ACHN (cell line): ENCODE measurements at regions not wholly inside any gene's neighbourhood (a gene's known extent, or its start where the extent isn't known, plus 50 kb on each side); places are given as distances from the start of the nearest gene placed in this dataset.

Experiments used
- DNase-seq: peaks from one replicate; pipeline ENCODE4 v3.0.0-alpha.2; 2015
- in situ Hi-C: cut with HindIII; loops from 2 replicates; pipeline ENCODE4 v1.10.0; 2017; ENCODE audit warnings: low sequenced_read_pairs, low pct_ligation_motif_present, low pct_unique_long_range_greater_than_20kb

DNA sequence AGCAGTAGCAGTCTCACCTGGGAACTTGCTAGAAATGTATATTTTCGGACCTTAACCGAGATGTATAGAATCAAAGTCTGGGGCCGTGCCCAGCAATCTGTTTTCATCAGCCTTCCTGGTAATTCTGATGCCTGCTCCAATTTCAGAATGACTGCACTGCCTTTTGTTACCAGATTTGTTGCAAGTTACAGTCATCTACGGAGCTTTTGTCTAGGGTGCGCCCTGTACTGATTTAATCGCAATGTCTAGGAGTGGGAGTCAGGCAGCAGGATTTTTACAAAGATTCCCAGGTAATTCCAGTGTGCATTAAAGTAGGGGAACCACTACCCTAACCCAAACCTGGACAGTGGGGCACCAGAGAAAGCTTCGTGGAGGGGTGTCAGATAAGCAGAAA is 178.0 kb downstream of the HAUS1 start:
- DNase-seq: no peak
- in situ Hi-C loops: no loop called here

DNA sequence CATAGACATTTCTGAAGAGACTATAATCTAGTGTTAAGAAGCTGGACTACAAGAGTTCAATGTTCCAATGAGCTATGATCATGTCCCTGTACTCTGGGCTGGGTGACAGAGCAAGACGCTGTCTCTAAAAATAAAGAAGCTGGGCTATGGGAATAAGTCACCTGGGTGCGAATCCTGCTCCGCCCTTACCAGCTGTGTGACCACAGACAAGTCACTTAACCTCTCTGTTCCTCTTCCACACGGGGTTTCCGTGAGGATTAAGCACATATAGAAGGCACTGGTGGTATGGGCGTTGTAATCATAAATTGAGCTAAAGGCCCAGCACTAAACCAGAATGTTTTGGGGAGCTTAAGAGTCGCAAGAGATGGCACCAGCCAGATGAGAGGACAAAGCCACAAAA is 178.5 kb downstream of the HAUS1 start:
- in situ Hi-C loops: no loop called here
- DNase-seq: no peak

DNA sequence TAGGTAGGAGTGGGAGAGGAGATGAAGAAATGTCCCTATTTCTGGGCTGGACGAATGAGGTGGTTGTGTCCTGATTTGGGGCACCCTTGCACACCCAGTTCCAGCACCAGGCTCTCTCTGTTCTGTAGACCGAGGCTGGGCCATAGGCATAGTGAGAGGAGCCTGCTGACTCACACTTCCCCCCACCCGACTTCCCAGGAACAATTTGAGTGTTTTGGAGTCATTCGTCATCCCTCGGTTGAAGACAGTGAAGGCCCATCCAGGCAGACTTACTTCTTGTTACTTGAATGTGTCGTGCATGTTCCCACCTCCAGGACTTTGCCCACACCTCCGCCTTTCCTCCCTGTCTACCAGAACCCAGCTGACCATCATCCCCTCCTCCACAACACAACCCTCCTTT is 179.1 kb downstream of the HAUS1 start:
- in situ Hi-C loops: no loop called here
- DNase-seq: no peak

DNA sequence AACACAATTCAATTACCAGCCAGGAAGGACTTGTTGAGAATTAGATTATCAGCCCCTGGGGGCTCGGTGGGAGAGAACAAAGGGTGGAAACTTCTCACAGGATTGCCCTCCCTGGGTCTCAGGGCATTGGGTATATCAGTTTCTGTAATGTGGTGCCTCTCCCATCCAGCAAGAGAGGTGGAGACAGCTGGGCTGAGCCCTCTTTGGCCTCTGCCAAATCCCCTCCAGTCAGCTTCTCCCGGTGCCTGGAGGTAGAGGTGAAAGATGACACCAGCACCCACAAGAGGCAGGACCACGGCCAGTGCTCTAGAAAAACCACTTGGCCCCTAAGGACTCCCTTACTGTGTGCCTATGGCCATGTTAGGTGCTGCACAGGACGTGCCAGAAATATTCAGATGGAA is 179.7 kb downstream of the HAUS1 start:
- DNase-seq: no peak
- in situ Hi-C loops: no loop called here

DNA sequence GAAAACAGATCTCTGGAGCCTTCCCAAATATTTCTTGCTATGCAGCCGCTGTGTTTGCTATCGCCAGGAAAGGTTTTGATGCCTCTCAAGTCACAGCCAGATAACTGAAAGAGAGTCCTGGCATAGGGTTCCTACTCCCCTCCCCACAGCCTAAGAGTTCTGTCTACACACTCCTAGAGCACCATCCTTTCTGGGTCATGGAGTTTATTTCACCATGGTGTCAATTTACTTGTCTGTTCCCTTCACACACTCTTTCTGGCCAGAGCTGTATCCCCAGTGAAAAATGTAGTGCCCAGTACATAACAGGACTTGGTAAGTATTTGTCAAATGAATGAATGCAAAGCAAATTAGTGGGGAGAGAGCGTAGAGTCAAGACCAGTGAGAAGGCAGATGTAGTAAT is 185.3 kb downstream of the HAUS1 start:
- in situ Hi-C loops: no loop called here

DNA sequence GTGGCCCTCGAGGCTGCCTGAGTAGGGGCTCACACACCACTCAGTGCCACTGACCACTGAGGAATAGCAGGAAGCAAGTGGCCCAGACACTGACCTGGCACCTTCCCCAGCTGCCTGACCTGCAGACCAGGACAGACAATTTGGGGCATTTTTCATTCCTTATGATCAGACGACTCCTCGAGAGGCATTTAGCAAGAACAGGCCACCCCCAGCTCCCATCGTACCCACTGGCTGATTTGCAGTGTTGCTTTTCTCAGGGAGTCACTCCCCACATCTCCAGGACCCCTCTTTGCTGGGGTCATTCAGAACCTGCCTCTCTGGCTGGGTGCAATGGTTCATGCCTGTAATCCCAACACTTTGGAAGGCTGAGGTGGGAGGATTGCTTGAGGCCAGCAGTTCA is 185.7 kb downstream of the HAUS1 start:
- DNase-seq: no peak
- in situ Hi-C loops: no loop called here

More for the DNA sequence above, 185.3 kb downstream of the HAUS1 start:
- DNase-seq: no peak

DNA sequence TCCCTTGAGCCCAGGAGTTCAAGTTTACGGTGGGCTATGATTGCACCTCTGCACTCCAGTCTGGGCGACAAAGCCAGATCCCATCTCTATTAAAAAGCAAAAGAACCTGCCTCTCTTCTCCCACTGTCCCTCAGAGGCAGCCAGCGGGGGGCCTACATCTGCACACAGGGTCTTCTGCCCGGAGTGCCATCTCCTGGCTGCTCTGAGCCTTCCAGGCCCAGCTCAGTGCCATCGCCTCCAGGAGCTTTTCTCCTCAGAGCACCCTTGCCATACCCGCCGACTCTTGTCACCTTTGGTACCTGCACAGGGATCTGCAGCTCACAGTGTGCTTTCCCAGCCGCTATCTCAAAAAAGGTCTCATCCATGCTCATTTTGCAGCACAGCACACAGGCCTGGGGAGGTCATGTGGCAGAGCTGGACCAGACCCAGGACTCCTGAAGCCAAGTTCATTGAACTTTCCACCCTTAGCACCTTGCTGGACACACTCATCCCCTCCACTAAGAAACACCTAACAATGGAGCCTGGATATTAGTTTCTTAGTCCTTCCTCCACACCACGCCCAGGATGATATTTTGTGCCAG is 186.3 kb downstream of the HAUS1 start:
- in situ Hi-C loops: no loop called here
- DNase-seq: no peak

DNA sequence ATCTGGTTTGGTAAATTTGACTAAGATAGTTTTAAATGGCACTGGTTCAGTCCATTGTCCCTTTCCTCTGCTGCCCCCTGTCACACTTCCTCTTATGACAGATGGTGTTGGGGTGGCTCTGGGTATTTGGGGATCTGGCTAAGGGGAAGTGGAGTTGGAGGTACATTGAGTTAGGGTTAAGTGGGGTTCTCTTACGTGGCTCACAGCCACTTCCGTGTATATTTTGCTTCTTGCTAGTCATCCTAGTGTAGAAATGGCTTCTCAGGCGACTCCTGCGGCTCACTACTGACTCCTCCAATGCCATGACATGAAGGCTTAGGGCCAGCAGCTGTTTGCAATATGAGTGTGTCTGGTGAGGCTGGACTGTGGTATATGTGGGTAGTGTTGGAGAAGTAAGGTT is 187.0 kb downstream of the HAUS1 start:
- in situ Hi-C loops: no loop called here
- DNase-seq: no peak

DNA sequence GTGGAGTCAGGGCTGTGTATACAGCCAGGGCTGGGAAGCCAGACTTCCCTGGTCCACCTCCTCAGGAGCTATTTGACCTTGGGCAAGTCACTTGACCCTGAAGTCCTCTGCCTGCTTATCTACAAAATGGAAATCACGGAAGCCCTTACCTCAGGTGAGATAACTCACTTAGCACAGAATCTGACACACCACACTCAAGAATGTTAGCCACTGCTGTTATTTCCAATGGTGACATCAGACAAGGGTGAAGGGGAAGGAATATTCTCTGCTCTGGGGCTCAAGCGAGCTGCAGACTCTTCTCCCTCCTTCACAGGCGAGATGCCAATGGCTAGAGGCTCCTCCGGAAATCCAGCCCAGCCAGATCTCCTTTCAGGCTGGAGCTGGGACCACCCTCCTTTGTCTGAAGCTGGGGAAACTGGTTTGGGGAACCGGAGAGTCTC is 189.6 kb downstream of the HAUS1 start:
- in situ Hi-C loops: no loop called here

DNA sequence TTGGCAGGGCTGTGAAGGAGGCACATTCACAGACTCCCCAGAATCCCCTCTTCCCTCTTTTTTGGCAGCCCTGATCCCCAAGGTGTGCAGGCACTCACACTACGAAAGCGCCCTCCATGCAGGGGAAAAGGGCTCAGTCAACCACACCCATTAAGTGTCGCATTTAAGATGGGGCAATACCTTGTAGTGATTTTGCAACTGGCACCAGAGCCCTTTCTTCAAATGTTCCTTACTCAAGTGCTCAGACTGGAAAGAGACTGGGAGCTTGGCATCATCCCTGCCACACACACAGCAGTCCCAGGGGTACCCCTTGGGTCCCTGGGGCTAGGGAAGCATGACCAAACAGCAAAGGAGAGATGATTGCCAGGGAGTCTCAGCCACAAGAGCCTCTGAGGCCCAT is 190.1 kb downstream of the HAUS1 start:
- in situ Hi-C loops: no loop called here
- DNase-seq: no peak

More for the DNA sequence above, 189.6 kb downstream of the HAUS1 start:
- no peak for DNase-seq

DNA sequence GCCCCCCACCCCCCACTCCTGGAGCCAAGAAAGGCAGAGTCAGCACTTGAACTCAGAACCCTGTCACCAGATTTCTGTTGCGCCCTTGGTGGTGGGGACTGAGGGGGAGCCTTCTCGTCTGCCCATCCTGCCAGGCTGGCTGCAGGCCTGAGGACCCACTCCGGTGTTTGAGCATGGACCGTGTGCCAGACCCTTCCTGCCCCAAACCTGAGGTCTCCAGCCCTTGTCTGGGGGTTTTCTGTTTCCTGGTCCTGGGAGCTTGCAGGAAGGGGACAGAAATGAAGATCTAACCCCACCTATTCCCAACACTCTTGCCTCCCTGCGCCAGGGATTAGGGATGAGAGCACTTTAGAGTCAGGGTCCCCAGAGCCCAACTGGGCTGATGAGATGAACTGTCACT is 190.6 kb downstream of the HAUS1 start:
- in situ Hi-C loops: no loop called here

DNA sequence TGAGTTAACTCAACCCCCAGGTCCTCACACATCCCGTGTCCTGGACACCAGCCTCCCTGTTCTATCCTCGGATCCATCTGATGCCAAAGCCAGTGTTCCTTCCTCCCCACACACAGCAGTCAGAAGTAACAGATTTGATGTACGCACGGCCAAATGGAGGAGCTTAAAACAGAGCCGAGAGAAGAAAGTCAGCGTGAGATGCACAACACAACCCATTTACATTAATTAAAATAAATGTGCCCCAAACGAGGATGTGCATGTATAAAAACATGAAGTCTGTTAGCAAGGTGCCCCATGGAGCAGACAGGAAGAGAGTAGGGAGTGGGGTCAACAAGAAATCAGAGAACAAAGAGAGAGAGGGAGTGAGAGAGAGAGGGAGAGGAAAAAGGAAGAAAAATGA is 191.2 kb downstream of the HAUS1 start:
- no peak for DNase-seq
- in situ Hi-C loops: no loop called here

More for the DNA sequence above, 190.6 kb downstream of the HAUS1 start:
- no peak for DNase-seq

DNA sequence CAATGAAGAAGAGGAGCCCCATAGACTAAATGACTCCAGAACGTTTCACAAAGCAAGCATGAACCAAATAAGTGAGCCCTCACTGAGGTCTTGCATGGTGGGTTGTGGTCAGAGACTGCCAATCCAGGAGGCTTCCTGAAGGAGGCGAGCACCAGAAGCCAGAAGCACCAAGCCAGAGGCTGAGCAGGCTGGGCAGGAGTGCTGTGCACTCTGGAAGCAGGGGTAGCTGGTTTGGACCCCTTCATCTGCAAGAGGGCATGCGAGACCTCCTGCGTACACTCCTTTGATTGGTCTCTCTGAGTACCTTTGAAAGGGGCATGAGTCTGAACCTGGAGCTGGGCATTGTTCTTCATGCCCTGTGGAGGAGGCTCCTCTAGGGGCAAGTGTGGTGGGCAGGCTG is 192.5 kb downstream of the HAUS1 start:
- no peak for DNase-seq
- in situ Hi-C loops: no loop called here

DNA sequence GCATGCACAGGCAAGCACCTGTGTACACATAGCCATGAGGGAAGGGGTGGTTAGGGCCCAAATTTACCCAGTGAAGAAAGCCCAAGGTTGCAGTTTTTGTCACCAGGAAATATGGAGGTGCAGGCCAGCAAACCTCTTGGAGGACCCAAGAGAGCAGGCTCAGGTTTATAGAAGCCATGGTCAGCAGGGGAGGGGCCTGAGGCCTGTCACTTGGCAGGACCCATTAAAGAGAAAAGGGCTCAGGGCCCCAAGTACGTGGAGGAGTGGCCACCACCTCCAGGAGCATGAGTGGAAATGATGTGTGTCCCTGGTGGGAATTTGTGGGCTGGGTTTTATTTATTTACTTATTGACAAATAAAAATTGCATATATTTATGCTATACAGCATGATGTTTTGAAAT is 192.9 kb downstream of the HAUS1 start:
- DNase-seq: no peak
- in situ Hi-C loops: no loop called here

DNA sequence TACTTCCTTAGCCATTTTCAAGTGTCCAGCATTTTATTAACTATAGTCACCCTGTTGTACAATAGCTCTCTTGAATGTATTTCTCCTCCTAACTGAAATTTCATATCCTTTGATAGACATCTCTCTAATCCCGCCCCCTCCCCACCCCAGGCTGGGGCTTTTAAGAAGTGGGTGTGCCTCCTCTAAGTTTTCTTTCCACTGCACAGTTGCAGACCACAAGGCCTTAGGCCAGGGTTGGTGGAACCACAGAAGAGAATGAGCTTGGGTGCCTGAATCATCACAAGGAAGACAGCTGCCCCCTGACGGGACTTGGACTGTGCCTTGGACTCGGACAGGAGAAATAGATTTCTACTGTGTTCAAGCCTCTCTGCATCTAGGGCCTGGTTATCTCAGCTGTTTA is 193.4 kb downstream of the HAUS1 start:
- in situ Hi-C loops: no loop called here
- no peak for DNase-seq

DNA sequence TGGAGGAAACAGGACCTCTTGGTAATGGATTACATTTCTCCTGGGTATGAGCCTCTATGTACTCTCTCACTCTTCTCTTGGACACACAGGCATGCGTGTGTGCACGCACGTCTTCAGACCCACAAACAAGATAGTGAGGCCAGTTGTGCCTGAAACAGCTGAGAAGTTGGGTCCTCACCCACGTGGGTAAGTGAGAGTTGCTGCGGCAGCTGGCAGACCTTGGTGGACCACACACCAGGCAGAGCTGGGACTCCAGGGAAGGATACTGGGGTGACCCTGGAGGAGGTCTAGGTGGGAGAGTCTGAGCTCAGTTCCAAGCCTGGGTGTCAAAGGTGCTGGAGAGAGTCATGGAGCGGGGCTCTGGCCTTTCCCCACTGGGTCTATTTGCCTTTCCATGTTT is 194.3 kb downstream of the HAUS1 start:
- DNase-seq: no peak
- in situ Hi-C loops: no loop called here

DNA sequence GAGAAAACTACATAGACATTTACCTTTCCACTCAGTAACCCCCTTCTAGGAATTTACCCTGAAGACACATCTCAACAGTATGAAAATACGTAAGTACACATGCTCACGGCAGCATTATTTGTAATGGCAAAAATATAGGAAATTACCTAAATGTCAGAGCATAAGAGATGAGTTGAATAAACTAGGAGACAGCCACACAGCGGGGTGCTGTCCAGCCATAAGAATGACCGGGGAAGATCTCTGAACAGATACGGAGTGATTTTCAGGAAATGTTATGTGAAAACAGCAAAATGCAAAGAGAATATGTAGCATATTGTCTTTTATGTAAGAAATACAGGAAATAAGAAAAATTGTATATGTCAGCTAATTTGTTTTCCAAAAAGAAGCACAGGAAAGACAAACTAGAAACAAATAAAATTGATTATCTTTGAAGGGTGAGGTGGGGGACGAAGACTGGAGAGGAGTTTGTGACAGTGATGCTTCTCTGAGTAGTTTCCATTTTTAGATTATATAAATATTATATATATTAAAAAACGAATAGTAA is 195.4 kb downstream of the HAUS1 start:
- DNase-seq: no peak

DNA sequence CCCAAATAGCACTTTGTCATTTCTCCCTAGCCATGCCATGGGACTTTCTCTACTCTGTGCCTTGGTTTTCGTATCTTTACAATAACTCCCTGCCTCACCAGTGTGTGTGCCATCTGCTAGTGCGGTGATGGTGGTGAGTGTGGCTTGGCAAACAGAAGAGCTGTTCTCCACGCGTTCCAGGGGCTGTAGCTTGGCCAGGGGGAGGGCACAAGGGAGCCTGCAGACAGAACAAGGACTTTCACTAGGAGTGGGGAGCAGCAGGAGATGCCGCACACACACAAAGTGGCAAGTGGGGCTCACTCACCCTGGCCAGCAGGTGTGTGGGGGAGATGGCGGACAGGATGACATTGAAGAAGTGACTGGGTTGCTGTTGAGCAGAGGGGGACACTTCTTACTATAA is 196.9 kb downstream of the HAUS1 start:
- DNase-seq: no peak
- in situ Hi-C loops: no loop called here

More for the DNA sequence above, 195.4 kb downstream of the HAUS1 start:
- in situ Hi-C loops: no loop called here

DNA sequence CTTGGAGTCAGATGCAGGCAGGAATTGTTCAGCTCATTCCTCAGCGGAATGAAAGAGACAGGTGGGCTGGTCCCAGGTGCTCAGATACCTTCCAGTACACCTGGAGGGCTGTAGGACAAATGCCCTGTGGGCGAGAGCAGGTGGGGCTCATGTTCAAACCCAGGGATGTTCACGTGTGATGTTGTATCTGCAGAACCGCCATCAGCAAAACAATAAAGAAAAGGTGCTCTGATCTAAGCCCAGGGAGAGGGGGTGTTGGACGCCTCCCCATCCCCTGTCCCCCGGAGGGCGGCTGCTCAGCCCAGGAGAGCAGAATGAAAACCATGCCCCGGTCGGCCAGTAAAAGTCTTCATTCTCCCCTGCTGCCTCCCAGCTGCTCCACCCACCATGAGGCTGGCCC is 197.4 kb downstream of the HAUS1 start:
- in situ Hi-C loops: no loop called here
- DNase-seq: no peak

DNA sequence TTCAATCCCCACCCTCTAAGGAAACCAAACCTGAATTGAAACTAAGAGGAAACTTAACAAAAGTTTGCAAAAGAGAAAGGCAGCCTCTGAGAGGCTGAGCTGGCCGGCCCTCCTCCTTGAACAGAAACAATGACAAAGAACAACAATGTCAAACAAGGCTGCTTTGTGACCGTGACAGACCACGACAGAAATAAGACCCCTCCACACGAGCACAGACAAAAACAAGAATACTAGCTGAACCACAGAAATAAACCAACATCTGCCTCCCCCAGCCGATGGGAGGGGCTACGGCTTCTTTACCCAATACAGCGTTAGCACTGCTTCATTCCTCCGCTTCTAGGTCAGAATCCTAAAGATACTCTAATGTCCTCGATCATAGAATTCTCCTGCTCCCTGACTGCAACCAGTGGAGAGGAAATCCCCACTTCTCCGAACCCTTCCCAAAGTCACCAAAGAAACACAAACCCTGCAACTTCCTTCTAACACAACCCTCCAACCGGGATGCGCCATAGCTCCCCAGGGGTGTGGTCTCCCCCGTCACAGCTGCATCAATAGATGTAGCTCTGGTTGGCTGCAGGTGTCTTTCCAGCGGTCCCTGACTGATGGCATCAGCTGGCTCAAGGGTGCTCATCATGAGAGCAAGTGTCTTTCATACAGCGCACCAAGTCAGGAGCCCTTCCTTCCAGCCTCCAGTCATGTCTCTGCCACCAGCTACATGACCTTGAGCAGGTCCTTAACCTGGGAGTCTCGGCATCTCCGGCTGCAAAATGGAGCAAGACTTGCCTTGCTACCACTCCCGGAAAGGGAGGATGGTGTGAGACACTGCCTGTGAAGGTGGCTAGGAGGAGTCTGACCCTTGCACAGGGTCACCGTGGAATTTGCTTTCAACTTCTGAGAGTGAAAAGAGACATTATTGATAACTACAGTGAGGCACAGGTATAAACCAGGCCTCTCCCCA is 198.6 kb downstream of the HAUS1 start:
- in situ Hi-C loops: no loop called here
- no peak for DNase-seq
